ENCODE measurements at regions not wholly inside any gene's neighbourhood (a gene's known extent, or its start where the extent isn't known, plus 50 kb on each side); places are given as distances from the start of the nearest gene placed in this dataset.

DNA sequence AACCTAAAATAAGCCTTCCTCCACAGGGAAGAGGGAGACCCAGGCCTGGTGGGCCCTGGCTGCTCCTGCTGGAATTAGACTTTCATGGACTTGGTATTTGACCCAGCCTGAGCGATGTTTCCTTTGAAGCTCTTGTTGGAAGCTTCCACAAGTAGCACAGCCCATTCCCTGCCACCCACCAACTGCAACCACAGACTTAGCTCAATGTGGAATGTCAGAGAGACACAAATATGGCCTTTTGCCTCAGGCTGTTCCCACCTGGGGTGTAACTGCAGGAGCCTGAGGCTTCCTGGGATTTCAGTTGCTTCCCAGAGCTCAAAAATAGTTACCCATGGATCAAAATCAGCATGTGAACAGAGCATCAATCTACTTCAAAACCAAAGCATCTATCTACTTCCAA, 70.3 kb upstream of the LHFPL2 start:
- TF ChIP-seq CTCF (IDR thresholded peaks at IDR 0.05) (no peak), POLR2A (IDR thresholded peaks at IDR 0.05) (no peak)

Data from lower leg skin (tissue), 3 donors.